8988T (cell line): ENCODE measurements at regions not wholly inside any gene's neighbourhood (a gene's known extent, or its start where the extent isn't known, plus 50 kb on each side); places are given as distances from the start of the nearest gene placed in this dataset.
"Not testable (repeated sequence)": the region's sequence is repeated elsewhere in the genome, so short reads cannot be mapped to it uniquely, and the experiment has no call there.

Experiments
- DNase-seq: peaks from one replicate; pipeline ENCODE4 v3.0.0; 2011

- no peak for DNase-seq
Measured at GRCh38 chr12:91778938-91779400, 366.7 kb downstream of the BTG1 start.

GRCh38 chr12:91778091-91778832 lies 367.4 kb downstream of the BTG1 start:
- no peak for DNase-seq

GRCh38 chr12:91777268-91777992 lies 368.2 kb downstream of the BTG1 start:
- DNase-seq, result no peak

- no peak for DNase-seq
Measured at GRCh38 chr12:91774434-91774921, 371.2 kb downstream of the BTG1 start.

- no peak for DNase-seq
Measured at GRCh38 chr12:91773749-91774429, 371.8 kb downstream of the BTG1 start.

GRCh38 chr12:91772411-91772810 lies 373.2 kb downstream of the BTG1 start:
- no peak for DNase-seq

GRCh38 chr12:91769736-91770135 lies 375.9 kb downstream of the BTG1 start:
- DNase-seq, result no peak

GRCh38 chr12:91767237-91767636 lies 378.4 kb downstream of the BTG1 start:
- DNase-seq, result no peak

GRCh38 chr12:91766454-91766853 lies 379.2 kb downstream of the BTG1 start:
- DNase-seq, result no peak

- no peak for DNase-seq
Measured at GRCh38 chr12:91763654-91764370, 381.8 kb downstream of the BTG1 start.

- DNase-seq, result no peak
Measured at GRCh38 chr12:91753649-91754048, 392.0 kb downstream of the BTG1 start.

GRCh38 chr12:91746976-91747375 lies 398.7 kb downstream of the BTG1 start:
- DNase-seq, result no peak

GRCh38 chr12:91744597-91744996 lies 401.0 kb downstream of the BTG1 start:
- no peak for DNase-seq

GRCh38 chr12:91743704-91744321 lies 401.8 kb downstream of the BTG1 start:
- no peak for DNase-seq

GRCh38 chr12:91743280-91743679 lies 402.4 kb downstream of the BTG1 start:
- DNase-seq, result no peak

- no peak for DNase-seq
Measured at GRCh38 chr12:91741932-91742331, 403.7 kb downstream of the BTG1 start.

- not testable (repeated sequence) for DNase-seq
Measured at GRCh38 chr12:91733846-91734245, 411.8 kb downstream of the BTG1 start.

- DNase-seq, result no peak
Measured at GRCh38 chr12:91732086-91732485, 413.6 kb downstream of the BTG1 start.

- DNase-seq, result no peak
Measured at GRCh38 chr12:91729543-91729942, 416.1 kb downstream of the BTG1 start.

- no peak for DNase-seq
Measured at GRCh38 chr12:91723191-91723590, 422.5 kb downstream of the BTG1 start.

- no peak for DNase-seq
Measured at GRCh38 chr12:91722072-91722471, 423.6 kb downstream of the BTG1 start.

GRCh38 chr12:91721023-91721422 lies 424.6 kb downstream of the BTG1 start:
- no peak for DNase-seq
